Osteoblast (primary cell): ENCODE measurements at regions not wholly inside any gene's neighbourhood (a gene's known extent, or its start where the extent isn't known, plus 50 kb on each side); places are given as distances from the start of the nearest gene placed in this dataset.
"Not testable (repeated sequence)": the region's sequence is repeated elsewhere in the genome, so short reads cannot be mapped to it uniquely, and the experiment has no call there.

ENCODE experiments used
- DNase-seq: peaks from one replicate; pipeline ENCODE4 v3.0.0; 2011; ENCODE audit warnings: low spot score, mixed read lengths; ENCODE audit not compliant: insufficient read length; ENCODE audit errors: missing footprints
- H2AFZ ChIP-seq: 2 replicates; pipeline ENCODE4 v1.6.0; 2011; ENCODE audit warnings: mild to moderate bottlenecking, low read length
- H3K27ac ChIP-seq: 2 replicates; pipeline ENCODE4 v1.5.1; 2011; ENCODE audit warnings: mild to moderate bottlenecking, low read depth, low read length, moderate library complexity
- H3K27me3 ChIP-seq: 2 replicates; pipeline ENCODE4 v1.6.0; 2012; ENCODE audit warnings: mild to moderate bottlenecking, control low read depth, inconsistent platforms, low read length, moderate library complexity; ENCODE audit not compliant: insufficient read depth
- H3K36me3 ChIP-seq: 2 replicates; pipeline ENCODE4 v1.5.1; 2011; ENCODE audit warnings: mild to moderate bottlenecking, low read length, control low read depth, moderate library complexity; ENCODE audit not compliant: insufficient read depth
- H3K4me1 ChIP-seq: 2 replicates; pipeline ENCODE4 v1.5.1; 2011; ENCODE audit warnings: mild to moderate bottlenecking, low read length, control low read depth, moderate library complexity; ENCODE audit not compliant: insufficient read depth
- H3K4me2 ChIP-seq: 2 replicates; pipeline ENCODE4 v1.6.0; 2011; ENCODE audit warnings: mild to moderate bottlenecking, low read length; ENCODE audit not compliant: insufficient read depth
- H3K4me3 ChIP-seq: fragments of 200-600 bp; sonication (generic); 3 replicates; pipeline ENCODE4 v1.5.1; 2012; ENCODE audit warnings: mild to moderate bottlenecking, low read length, inconsistent platforms; ENCODE audit not compliant: insufficient read depth
- H3K79me2 ChIP-seq: 2 replicates; pipeline ENCODE4 v1.6.0; 2012; ENCODE audit warnings: mild to moderate bottlenecking, low read length, control low read depth, inconsistent platforms; ENCODE audit not compliant: insufficient read depth
- H3K9me3 ChIP-seq: 2 replicates; pipeline ENCODE4 v1.5.1; 2011; ENCODE audit warnings: low read depth, low read length, control low read depth
- H4K20me1 ChIP-seq: 2 replicates; pipeline ENCODE4 v1.6.0; 2012; ENCODE audit warnings: mild to moderate bottlenecking, low read length, control low read depth; ENCODE audit not compliant: insufficient read depth
- CTCF ChIP-seq: IDR thresholded peaks from 2 replicates; pipeline ENCODE4 v1.5.1; 2011; ENCODE audit warnings: mild to moderate bottlenecking, low read depth, low read length, moderate library complexity; ENCODE audit errors: extremely low read depth

- TF ChIP-seq CTCF: no peak
- H4K20me1 ChIP-seq: no peaks in the 10 kb centered on the region
- H3K79me2 ChIP-seq: no peaks in the 10 kb centered on the region
- no peak overlapping the region for H3K4me3 ChIP-seq
- no peaks in the 10 kb centered on the region for H3K4me1 ChIP-seq
- H3K27ac ChIP-seq: no peak overlapping the region
- H2AFZ ChIP-seq: no peak overlapping the region
- no peak overlapping the region for H3K4me2 ChIP-seq
- no peaks in the 10 kb centered on the region for H3K9me3 ChIP-seq
- H3K27me3 ChIP-seq: no peaks in the 10 kb centered on the region
- H3K36me3 ChIP-seq: no peaks in the 10 kb centered on the region
- no peak for DNase-seq
Measured at GRCh38 chr2:208722731-208723130, 316.1 kb downstream of the PTH2R start.

- no peak for TF ChIP-seq CTCF
- Histone ChIP-seq H3K9me3 (no peaks in the 10 kb centered on the region), H3K27ac (no peak overlapping the region), H4K20me1 (no peaks in the 10 kb centered on the region), H3K4me3 (no peak overlapping the region), H3K27me3 (no peaks in the 10 kb centered on the region), H3K4me2 (no peak overlapping the region), H3K79me2 (no peaks in the 10 kb centered on the region), H3K36me3 (no peaks in the 10 kb centered on the region), H3K4me1 (no peaks in the 10 kb centered on the region), H2AFZ (no peak overlapping the region)
- no peak for DNase-seq
Measured at GRCh38 chr2:208725280-208725679, 318.7 kb downstream of the PTH2R start.

- Histone ChIP-seq H4K20me1 (no peaks in the 10 kb centered on the region), H3K4me3 (no peak overlapping the region), H3K79me2 (no peaks in the 10 kb centered on the region), H3K27ac (no peak overlapping the region), H2AFZ (no peak overlapping the region), H3K36me3 (no peaks in the 10 kb centered on the region), H3K27me3 (no peaks in the 10 kb centered on the region), H3K9me3 (peaks cover 1% of the 10 kb centered on the region), H3K4me1 (no peaks in the 10 kb centered on the region), H3K4me2 (no peak overlapping the region)
- TF ChIP-seq CTCF: no peak
- no peak for DNase-seq
Measured at GRCh38 chr2:208726242-208726641, 319.6 kb downstream of the PTH2R start.

- not testable (repeated sequence) for H3K4me3 ChIP-seq, H3K9me3 ChIP-seq, DNase-seq, H3K27me3 ChIP-seq, H3K79me2 ChIP-seq, H3K36me3 ChIP-seq, H3K4me1 ChIP-seq, H3K4me2 ChIP-seq, H2AFZ ChIP-seq, H4K20me1 ChIP-seq, H3K27ac ChIP-seq
Measured at GRCh38 chr2:208751663-208752415, 345.2 kb downstream of the PTH2R start.
